RWPE1 (cell line): ENCODE measurements at regions not wholly inside any gene's neighbourhood (a gene's known extent, or its start where the extent isn't known, plus 50 kb on each side); places are given as distances from the start of the nearest gene placed in this dataset.

ENCODE experiments used
- CTCF ChIA-PET: fragments of 350-600 bp; sonication (Branson Sonifier 250); formaldehyde crosslinking; extraction: SDS; loops from one replicate; lab custom pipeline; 2021; lab: Yijun Ruan, JAX
- POLR2A ChIA-PET: fragments of 400-600 bp; formaldehyde crosslinking; extraction: SDS; loops from one replicate; lab custom pipeline; 2020; ENCODE audit warnings: antibody characterized with exemption; ENCODE audit not compliant: low non-redundant PET; lab: Yijun Ruan, JAX
- DNase-seq: peaks from one replicate; pipeline ENCODE4 v3.0.0; 2012; ENCODE audit warnings: low spot score
- H3K27ac ChIP-seq: fragments of 450-650 bp; 2 replicates; pipeline ENCODE4 v1.5.1; 2017
- CTCF ChIP-seq: fragments of 450-650 bp; conservative IDR thresholded peaks from 2 replicates; pipeline ENCODE4 v1.5.1; 2017; ENCODE audit warnings: low read depth, mild to moderate bottlenecking

GRCh38 chr10:120367341-120367740 is 89.7 kb upstream of the PLPP4 start:
- ChIA-PET POLR2A (no interaction called here), CTCF (no interaction called here)
- H3K27ac ChIP-seq, result no peak overlapping the region
- TF ChIP-seq CTCF, result no peak
- DNase-seq, result no peak

GRCh38 chr10:120368338-120368737 is 88.7 kb upstream of the PLPP4 start:
- TF ChIP-seq CTCF, result no peak
- CTCF ChIA-PET, result no interaction called here
- POLR2A ChIA-PET, result no interaction called here
- H3K27ac ChIP-seq, result no peak overlapping the region
- no peak for DNase-seq

- CTCF ChIA-PET, result interaction anchor here (0.5 to 0.7 kb wide), 5 partner anchors 45 to 924 kb away, joined by 3 to 4 read pairs (median 3); no protein-coding TSS in a partner anchor
- no peak for TF ChIP-seq CTCF
- no peak overlapping the region for H3K27ac ChIP-seq
- POLR2A ChIA-PET, result no interaction called here
- no peak for DNase-seq
These were observed 88.1 kb upstream of the PLPP4 start for GRCh38 chr10:120368927-120369326.

- CTCF ChIA-PET, result interaction anchor here (0.6 kb wide), 1 partner anchor 925 kb away, joined by 3 read pairs; no protein-coding TSS in a partner anchor
- POLR2A ChIA-PET, result no interaction called here
- no peak for TF ChIP-seq CTCF
- no peak overlapping the region for H3K27ac ChIP-seq
- no peak for DNase-seq
These were observed 87.2 kb upstream of the PLPP4 start for GRCh38 chr10:120369856-120370276.

GRCh38 chr10:120371856-120372255 is 85.2 kb upstream of the PLPP4 start:
- no peak for TF ChIP-seq CTCF
- POLR2A ChIA-PET, result no interaction called here
- CTCF ChIA-PET, result interaction anchor here (1.0 kb wide), 1 partner anchor 150 kb away, joined by 3 read pairs; no protein-coding TSS in a partner anchor
- no peak for DNase-seq
- no peak overlapping the region for H3K27ac ChIP-seq

GRCh38 chr10:120372917-120373316 is 84.1 kb upstream of the PLPP4 start:
- no peak for TF ChIP-seq CTCF
- H3K27ac ChIP-seq, result no peak overlapping the region
- CTCF ChIA-PET, result interaction anchor here (0.8 kb wide), 1 partner anchor 228 kb away, joined by 6 read pairs; no protein-coding TSS in a partner anchor
- no peak for DNase-seq
- POLR2A ChIA-PET, result no interaction called here
